ENCODE measurements at regions not wholly inside any gene's neighbourhood (a gene's known extent, or its start where the extent isn't known, plus 50 kb on each side); places are given as distances from the start of the nearest gene placed in this dataset.

- TF ChIP-seq, protein P1, sequence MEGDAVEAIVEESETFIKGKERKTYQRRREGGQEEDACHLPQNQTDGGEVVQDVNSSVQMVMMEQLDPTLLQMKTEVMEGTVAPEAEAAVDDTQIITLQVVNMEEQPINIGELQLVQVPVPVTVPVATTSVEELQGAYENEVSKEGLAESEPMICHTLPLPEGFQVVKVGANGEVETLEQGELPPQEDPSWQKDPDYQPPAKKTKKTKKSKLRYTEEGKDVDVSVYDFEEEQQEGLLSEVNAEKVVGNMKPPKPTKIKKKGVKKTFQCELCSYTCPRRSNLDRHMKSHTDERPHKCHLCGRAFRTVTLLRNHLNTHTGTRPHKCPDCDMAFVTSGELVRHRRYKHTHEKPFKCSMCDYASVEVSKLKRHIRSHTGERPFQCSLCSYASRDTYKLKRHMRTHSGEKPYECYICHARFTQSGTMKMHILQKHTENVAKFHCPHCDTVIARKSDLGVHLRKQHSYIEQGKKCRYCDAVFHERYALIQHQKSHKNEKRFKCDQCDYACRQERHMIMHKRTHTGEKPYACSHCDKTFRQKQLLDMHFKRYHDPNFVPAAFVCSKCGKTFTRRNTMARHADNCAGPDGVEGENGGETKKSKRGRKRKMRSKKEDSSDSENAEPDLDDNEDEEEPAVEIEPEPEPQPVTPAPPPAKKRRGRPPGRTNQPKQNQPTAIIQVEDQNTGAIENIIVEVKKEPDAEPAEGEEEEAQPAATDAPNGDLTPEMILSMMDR (IDR thresholded peaks at IDR 0.05 in 2 of 3, conservative IDR thresholded peaks at IDR 0.05 in 1 of 3; ENCODE audit: borderline replicate concordance in 1 of 3, insufficient read depth in 1 of 3, low read depth in 2 of 3, low read length in 2 of 3): no peak
- TF ChIP-seq YY1 (IDR thresholded peaks at IDR 0.05; ENCODE audit: extremely low read depth, insufficient replicate concordance, low read depth, low read length): no peak
- no peak for TF ChIP-seq ZFX (IDR thresholded peaks at IDR 0.05)
- TF ChIP-seq POLR2A (IDR thresholded peaks at IDR 0.05; ENCODE audit: borderline replicate concordance, extremely low read depth, insufficient read depth, insufficient read length): no peak
- TF ChIP-seq JUND (IDR thresholded peaks at IDR 0.05): no peak
- no peak for TF ChIP-seq MAX (IDR thresholded peaks at IDR 0.05)
- TF ChIP-seq REST (IDR thresholded peaks at IDR 0.05; ENCODE audit: low read depth): no peak
- TF ChIP-seq TCF7L2 (IDR thresholded peaks at IDR 0.05; ENCODE audit: borderline replicate concordance, extremely low read depth, insufficient read depth, insufficient read length): no peak
- no peak for TF ChIP-seq ZNF274 (IDR thresholded peaks at IDR 0.05; ENCODE audit: low read depth, low read length)
- no peak for TF ChIP-seq SP1 (IDR thresholded peaks at IDR 0.05; ENCODE audit: low read depth)
- TF ChIP-seq EZH2phosphoT487 (IDR thresholded peaks at IDR 0.05; ENCODE audit: borderline replicate concordance): no peak
Observed at GRCh38 chr20:19114410-19114809, 98.0 kb upstream of the SLC24A3 start.
